CD4-positive, alpha-beta T cell treated with Interleukin-2 at 100 ng/mL for 4 hours (primary cell): ENCODE measurements at regions not wholly inside any gene's neighbourhood (a gene's known extent, or its start where the extent isn't known, plus 50 kb on each side); places are given as distances from the start of the nearest gene placed in this dataset.

Experiments used
- DNase-seq: peaks from one replicate; pipeline ENCODE4 v3.0.0-alpha.2; 2020; ENCODE audit warnings: low spot score

DNA sequence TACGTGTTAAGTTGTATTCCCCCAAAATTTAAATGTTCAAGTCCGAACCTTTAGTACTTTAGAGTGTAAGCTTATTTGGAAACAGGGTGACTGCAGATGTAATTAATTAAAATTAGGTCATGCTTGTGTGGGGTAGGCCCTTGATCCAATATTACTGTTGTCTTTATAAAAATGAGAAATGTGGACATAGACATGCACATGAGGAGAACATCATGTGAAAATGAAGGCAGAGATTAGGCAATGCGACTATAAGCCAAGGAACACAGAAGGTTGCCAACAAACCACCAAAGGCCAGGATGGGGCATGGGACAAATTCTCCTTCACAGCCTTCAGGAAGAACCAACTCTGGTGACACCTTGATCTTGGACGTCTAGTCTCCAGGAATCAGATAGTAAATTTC lies 1698.4 kb upstream of the SLC10A2 start:
- DNase-seq = no peak

DNA sequence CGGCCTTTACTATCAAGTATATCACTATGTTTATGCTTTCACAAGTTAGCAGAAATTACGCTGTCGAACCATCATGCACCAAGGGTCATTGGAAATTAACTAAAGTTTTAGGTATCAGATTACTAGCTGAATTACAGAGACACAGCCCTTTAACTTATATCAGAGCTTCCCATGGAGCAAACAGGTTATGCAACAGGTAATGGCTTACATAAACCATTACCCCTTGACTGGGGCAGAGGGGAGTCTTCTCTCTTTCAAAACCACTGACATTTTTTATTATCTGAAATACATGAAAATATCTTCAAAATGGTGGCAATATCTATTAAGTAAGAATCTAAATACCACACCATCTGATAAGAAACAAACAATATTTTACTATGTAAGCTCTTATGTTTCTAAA lies 1692.9 kb upstream of the SLC10A2 start:
- no peak for DNase-seq

- DNase-seq = no peak
Measured at GRCh38 chr13:104757712-104758111, 1691.5 kb upstream of the SLC10A2 start.

DNA sequence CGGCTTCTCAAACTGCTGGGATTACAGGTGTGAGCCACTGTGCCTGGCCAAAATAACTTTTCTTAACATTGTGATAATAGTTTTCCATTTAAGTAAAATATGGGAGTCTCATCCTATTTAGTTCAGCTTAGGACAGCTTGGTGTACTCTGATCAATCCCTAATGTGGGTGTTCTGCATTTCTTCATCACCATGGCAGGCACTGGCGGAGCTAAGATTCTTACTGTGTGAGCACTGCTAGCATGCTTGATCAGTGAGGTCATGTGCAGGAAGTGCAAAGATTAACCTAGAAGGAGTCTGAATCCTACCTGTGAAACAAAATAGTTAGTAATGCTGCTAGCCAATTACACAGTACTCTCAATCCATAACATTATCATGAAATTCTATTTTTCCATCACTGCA lies 1684.2 kb upstream of the SLC10A2 start:
- no peak for DNase-seq

DNA sequence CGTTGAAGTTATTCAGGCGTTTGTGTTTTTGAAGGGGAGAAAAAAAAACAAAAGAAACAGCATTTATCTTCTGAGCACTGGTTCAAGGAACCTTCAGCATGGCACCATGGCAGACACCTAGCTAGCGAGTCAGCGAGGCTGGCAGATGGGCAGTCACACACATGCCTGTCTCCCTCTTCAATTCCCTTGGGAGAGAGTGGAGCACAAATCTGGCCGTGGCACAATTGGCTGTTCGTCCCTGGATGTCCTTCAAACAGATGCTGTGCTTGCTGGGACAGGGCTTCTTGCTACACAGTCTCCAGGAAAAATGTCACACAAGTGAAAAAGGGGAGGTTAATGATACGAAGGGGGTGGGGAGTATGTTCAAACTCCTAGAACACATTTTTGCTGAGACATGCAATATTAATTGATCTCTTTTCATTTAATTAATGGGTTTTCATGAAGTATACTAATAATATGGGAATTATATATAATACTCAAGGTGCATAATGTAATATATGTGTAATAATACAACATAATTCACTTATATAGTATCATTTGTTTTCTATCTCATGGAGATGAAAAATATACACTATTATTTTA lies 1674.5 kb upstream of the SLC10A2 start:
- no peak for DNase-seq

GRCh38 chr13:104737713-104738112 lies 1671.5 kb upstream of the SLC10A2 start:
- no peak for DNase-seq

DNA sequence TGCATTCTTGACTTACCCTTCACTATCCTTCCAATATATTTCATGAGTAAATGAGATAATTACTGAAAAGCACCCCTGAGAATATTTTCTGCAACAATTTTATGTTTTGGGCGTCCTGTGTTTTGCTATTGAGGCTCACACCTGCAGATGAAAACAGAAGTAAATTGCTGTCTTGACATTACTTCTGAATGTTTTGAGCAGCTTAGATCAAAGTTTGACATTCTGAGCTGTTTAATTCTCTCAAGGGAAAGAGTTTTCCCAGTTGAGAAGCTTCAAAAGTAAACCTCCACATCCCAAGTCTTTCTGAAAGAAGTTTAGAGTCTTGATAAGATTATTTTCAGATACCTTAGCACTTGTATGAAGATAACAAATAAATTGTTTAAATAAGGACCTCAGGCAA lies 1667.2 kb upstream of the SLC10A2 start:
- DNase-seq = no peak

- DNase-seq = no peak
Measured at GRCh38 chr13:104715111-104715510, 1648.9 kb upstream of the SLC10A2 start.

- no peak for DNase-seq
Measured at GRCh38 chr13:104705031-104705750, 1639.0 kb upstream of the SLC10A2 start.

DNA sequence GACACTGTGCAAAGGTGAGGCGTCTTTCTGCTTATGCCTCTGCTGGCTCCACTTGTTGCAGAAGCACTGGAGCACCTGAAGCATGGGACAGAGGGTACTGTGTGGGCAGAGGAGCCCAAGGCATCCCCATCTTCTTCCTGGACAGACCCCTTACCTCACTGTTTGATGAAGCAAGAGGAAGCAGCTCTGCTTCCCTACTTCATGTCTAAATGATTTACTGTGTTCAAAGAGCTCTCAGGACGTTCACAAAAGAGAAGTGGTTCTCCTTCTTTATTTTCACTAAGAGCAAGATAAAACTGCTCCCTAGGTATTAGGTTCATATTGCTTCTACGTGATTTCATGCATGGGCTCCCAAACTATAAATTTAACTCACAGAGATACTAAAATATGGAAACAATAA lies 1635.4 kb upstream of the SLC10A2 start:
- DNase-seq = no peak

DNA sequence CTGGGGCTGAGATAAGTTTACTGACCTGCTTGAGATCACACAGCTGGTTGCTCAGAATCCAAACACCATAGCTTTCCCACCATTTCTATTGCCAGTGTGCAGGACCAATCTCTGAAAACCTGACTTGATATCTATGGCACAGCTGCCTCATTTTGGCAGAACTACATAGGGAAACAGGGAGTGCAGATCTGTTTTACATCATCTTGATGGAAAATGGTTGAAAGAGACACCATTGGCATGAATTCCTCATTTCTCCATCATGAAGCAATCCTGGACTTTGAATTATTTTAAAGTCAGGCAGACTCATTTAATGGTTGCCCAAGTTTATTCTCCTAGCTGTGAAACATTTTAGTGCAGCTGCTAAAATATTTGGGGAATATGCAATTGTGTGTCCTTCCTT lies 1628.2 kb upstream of the SLC10A2 start:
- no peak for DNase-seq

- DNase-seq = no peak
Measured at GRCh38 chr13:104693126-104693525, 1626.9 kb upstream of the SLC10A2 start.

GRCh38 chr13:104691767-104692467 lies 1625.7 kb upstream of the SLC10A2 start:
- no peak for DNase-seq

DNA sequence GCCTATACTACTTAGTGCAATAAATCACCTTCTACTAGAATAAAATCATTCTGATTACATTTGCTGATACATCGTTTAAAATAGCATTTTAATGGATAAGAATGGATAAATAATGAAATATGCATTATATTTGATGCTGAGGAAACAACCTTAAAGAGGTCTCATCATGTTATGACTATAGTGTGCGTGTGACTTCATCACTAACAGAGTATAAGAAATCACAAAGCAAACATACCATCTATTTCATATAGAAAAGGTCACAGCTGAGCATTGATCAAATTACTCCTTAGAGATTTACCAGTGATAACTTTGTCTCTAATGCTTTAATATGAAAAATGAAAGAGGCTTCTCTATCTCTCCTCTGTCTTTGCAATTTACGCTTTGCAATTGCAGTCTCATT lies 1620.3 kb upstream of the SLC10A2 start:
- DNase-seq = no peak

DNA sequence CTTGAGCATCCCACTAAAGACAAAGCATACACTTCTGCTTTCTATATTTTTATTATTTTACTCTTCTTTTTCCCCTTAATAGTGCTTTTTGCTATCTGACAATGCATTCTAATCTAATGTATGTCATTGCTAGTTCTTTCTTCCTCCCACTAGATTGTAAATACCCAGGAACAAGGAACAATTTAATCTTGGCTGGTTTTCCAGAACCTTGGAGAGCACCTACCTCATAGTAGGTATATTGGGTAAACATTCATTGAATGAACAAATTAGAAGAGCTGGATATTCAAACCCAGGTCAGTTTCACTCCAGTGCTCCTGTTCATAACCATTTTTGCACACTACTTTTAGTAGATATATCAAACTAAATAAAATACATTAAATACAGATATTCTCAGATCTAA lies 1617.6 kb upstream of the SLC10A2 start:
- DNase-seq = no peak

GRCh38 chr13:104678161-104678560 lies 1611.9 kb upstream of the SLC10A2 start:
- DNase-seq = no peak

- DNase-seq = no peak
Measured at GRCh38 chr13:104671901-104672300, 1605.7 kb upstream of the SLC10A2 start.

DNA sequence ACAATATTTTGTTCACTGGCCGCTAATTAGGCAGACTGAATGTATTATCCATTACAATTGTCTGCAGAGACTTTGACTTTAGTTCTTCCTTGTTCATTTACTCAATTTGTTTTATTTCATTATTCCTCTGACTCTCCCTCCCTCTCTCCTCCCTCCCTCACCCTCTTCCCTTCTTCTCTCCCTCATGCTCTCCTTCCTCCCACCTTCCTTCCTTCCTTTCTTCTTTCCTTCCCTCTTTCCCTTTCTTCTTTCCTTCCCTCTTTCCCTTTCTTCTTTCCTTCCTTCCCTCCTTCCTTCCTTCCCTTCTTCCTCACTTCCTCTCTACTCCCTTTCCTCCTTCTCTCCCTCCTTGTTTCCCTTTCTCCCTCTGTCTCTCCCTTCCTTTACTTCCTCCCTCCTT lies 1591.0 kb upstream of the SLC10A2 start:
- no peak for DNase-seq

DNA sequence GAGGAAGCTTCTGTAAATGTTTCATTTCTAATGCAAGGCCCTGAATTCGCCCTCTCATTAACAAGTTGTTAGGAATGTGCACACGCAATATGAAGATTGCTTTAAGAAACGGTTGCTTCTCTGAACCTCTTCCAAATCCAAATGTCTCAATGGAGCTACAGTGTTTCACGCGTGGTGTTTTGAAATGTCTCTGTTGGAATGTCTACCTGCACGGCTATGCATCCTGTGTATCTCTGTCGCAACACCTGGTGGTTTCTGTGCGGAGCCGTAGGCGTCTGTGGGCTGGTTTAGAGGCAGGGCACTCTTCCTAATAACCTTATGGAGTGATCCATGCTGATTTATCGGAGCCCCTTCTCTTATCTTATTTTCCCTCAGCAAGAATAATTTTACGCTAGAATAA lies 1584.2 kb upstream of the SLC10A2 start:
- no peak for DNase-seq

- DNase-seq = no peak
Measured at GRCh38 chr13:104648291-104648690, 1582.1 kb upstream of the SLC10A2 start.

GRCh38 chr13:104645786-104646185 lies 1579.6 kb upstream of the SLC10A2 start:
- DNase-seq = no peak

DNA sequence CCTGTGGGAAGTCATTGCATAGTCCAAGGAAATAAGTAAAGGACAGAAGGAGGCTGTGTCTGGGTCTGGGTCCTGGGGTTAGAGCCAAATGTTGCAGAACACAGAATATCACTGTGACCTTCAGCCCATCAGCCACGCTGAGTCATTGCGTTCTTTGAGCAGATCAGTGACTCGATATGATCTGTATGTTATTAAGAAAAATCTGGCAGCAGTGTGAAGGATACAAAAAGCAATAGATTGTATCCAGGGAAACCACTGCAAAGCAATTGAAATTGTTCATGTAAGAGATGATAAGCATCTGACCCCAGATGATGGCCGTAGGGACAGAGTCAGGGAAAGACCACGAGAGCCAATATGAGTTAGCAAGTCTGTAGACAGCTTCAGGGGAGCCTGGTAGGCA lies 1575.1 kb upstream of the SLC10A2 start:
- DNase-seq = no peak

DNA sequence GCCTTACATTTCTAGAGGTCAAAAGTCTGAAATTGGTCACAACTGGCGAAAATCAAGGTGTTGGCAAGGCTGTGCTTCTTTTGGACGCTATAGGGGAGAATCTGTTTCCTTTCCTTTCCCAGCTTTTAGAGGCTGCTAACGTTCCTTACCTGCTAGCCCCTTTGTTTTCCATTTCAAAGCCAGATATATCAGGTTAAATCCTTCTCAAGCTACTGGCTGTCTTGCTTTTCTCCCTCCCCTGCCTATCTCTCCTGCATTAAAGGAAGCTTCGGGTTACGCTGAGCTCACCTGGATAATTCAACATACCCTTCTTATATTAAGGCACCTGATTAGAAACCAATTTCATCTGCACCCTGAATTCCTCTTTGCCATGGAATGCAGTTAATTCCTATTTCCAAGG lies 1569.7 kb upstream of the SLC10A2 start:
- no peak for DNase-seq

DNA sequence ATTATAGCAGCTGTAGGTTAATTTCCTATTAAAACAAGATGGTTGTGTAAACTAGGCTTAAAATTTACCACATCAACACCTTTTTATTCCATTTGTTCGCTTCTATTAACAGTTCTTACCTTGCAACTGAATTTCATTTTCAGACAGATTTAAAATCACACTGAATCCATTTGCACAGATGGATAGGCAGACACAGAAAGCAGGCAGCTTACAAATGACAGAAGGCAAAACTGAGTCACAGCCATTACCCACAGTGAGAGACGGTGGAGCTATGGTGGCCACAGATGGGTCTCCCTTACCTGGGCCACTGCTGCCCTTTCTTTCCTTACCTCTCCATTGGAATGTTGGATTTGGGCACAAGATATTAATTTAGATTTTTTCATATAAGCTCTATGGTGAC lies 1567.8 kb upstream of the SLC10A2 start:
- DNase-seq = no peak
